GM23248 (cell line): ENCODE measurements at regions not wholly inside any gene's neighbourhood (a gene's known extent, or its start where the extent isn't known, plus 50 kb on each side); places are given as distances from the start of the nearest gene placed in this dataset.

Source experiments
- DNase-seq: peaks from one replicate; pipeline ENCODE4 v3.0.0-alpha.2; 2015
- H2AFZ ChIP-seq: fragments of 200-600 bp; sonication (generic); 2 replicates; pipeline ENCODE4 v1.6.1; 2016; ENCODE audit warnings: antibody characterized with exemption
- H3F3A ChIP-seq: fragments of 200-600 bp; sonication (generic); 2 replicates; pipeline ENCODE4 v1.6.1; 2016; ENCODE audit warnings: mild to moderate bottlenecking, antibody characterized with exemption, mixed run types; ENCODE audit not compliant: insufficient read depth
- H3K27ac ChIP-seq: fragments of 200-600 bp; sonication (generic); 2 replicates; pipeline ENCODE4 v1.5.1; 2016; ENCODE audit warnings: mild to moderate bottlenecking
- H3K27me3 ChIP-seq: fragments of 200-600 bp; sonication (generic); replicated peaks from 2 replicates; pipeline ENCODE4 v1.6.1; 2016; ENCODE audit warnings: mild to moderate bottlenecking; ENCODE audit not compliant: insufficient read depth
- H3K36me3 ChIP-seq: fragments of 200-600 bp; sonication (generic); 2 replicates; pipeline ENCODE4 v1.6.1; 2016; ENCODE audit warnings: low read depth, mild to moderate bottlenecking
- H3K4me1 ChIP-seq: fragments of 200-600 bp; sonication (generic); 2 replicates; pipeline ENCODE4 v1.6.1; 2016; ENCODE audit warnings: mild to moderate bottlenecking; ENCODE audit not compliant: insufficient read depth
- H3K4me2 ChIP-seq: fragments of 200-600 bp; sonication (generic); one replicate; pipeline ENCODE4 v1.6.1; 2016; ENCODE audit warnings: mild to moderate bottlenecking; ENCODE audit not compliant: unreplicated experiment
- H3K4me3 ChIP-seq: fragments of 200-600 bp; sonication (generic); 2 replicates; pipeline ENCODE4 v1.5.1; 2016; ENCODE audit warnings: mild to moderate bottlenecking
- H3K79me2 ChIP-seq: fragments of 200-600 bp; sonication (generic); 2 replicates; pipeline ENCODE4 v1.6.1; 2016; ENCODE audit warnings: mild to moderate bottlenecking; ENCODE audit not compliant: insufficient read depth
- H3K9ac ChIP-seq: fragments of 200-600 bp; sonication (generic); 2 replicates; pipeline ENCODE4 v1.6.1; 2016; ENCODE audit warnings: mild to moderate bottlenecking
- H3K9me2 ChIP-seq: fragments of 200-600 bp; sonication (generic); 2 replicates; pipeline ENCODE4 v1.6.1; 2016; ENCODE audit warnings: mixed run types, mild to moderate bottlenecking, moderate library complexity; ENCODE audit not compliant: insufficient read depth
- H3K9me3 ChIP-seq: fragments of 200-600 bp; sonication (generic); one replicate; pipeline ENCODE4 v1.6.1; 2017; ENCODE audit warnings: low read depth
- H4K20me1 ChIP-seq: fragments of 200-600 bp; sonication (generic); 2 replicates; pipeline ENCODE4 v1.6.0; 2016; ENCODE audit not compliant: insufficient read depth
- EZH2 ChIP-seq: fragments of 200-600 bp; sonication (generic); IDR thresholded peaks from 2 replicates; pipeline ENCODE4 v1.6.1; 2018; ENCODE audit warnings: antibody characterized with exemption, mild to moderate bottlenecking; ENCODE audit not compliant: insufficient read depth, poor library complexity, severe bottlenecking
- EZH2phosphoT487 ChIP-seq: fragments of 200-600 bp; sonication (generic); IDR thresholded peaks from 2 replicates; pipeline ENCODE4 v1.6.1; 2018; ENCODE audit warnings: antibody characterized with exemption, moderate library complexity, mild to moderate bottlenecking, low read depth; ENCODE audit not compliant: insufficient read depth
- WGBS, 2 experiments: methylation state at CpG; one replicate each; pipeline ENCODE4 v1.1.6; 2015 to 2017; ENCODE audit warnings: low lambda C conversion rate in 2 of 2, low coverage in 1 of 2; ENCODE audit errors: missing lambda C conversion rate in 2 of 2; 5-methylcytosine and 5-hydroxymethylcytosine counted together
- in situ Hi-C: fragments of 300-500 bp; cut with MboI; formaldehyde crosslinking; loops from 2 replicates; pipeline ENCODE4 v1.15.0; 2020

GRCh38 chr1:116243333-116244054, 129.6 kb upstream of the ATP1A1 start:
- Histone ChIP-seq H3K27me3 (no peaks in the 10 kb centered on the region; the same call in 1 of the 2 replicates), H3K9ac (no peak overlapping the region), H3K4me1 (no peaks in the 10 kb centered on the region), H3K9me2 (no peaks in the 10 kb centered on the region), H3K9me3 (no peaks in the 10 kb centered on the region), H3K36me3 (no peaks in the 10 kb centered on the region), H2AFZ (no peak overlapping the region), H4K20me1 (no peaks in the 10 kb centered on the region), H3K4me3 (no peak overlapping the region), H3K27ac (no peak overlapping the region), H3F3A (no peaks in the 10 kb centered on the region), H3K79me2 (no peaks in the 10 kb centered on the region), H3K4me2 (no peak overlapping the region)
- no peak for DNase-seq
- TF ChIP-seq EZH2phosphoT487: no peak
- no peak for TF ChIP-seq EZH2
- 43 to 44% methylated on average over 7 of the region's 7 CpGs for WGBS, 2 experiments
- in situ Hi-C loops: no loop called here

- Histone ChIP-seq H3K4me2 (no peak overlapping the region), H3K4me1 (no peaks in the 10 kb centered on the region), H3K36me3 (no peaks in the 10 kb centered on the region), H3K9me3 (no peaks in the 10 kb centered on the region), H4K20me1 (no peaks in the 10 kb centered on the region), H3K9me2 (no peaks in the 10 kb centered on the region), H3K79me2 (no peaks in the 10 kb centered on the region), H3K27me3 (no peaks in the 10 kb centered on the region; the same call in 1 of the 2 replicates), H3K27ac (no peak overlapping the region), H3F3A (no peaks in the 10 kb centered on the region), H3K4me3 (no peak overlapping the region), H2AFZ (no peak overlapping the region), H3K9ac (no peak overlapping the region)
- DNase-seq: no peak
- in situ Hi-C loops: no loop called here
- no peak for TF ChIP-seq EZH2
- no peak for TF ChIP-seq EZH2phosphoT487
- WGBS, 2 experiments: 38 to 53% methylated on average over 3 of the region's 3 CpGs
Measured at GRCh38 chr1:116246174-116246573, 126.9 kb upstream of the ATP1A1 start.

- H3K36me3 ChIP-seq: no peaks in the 10 kb centered on the region
- no peaks in the 10 kb centered on the region for H3K9me2 ChIP-seq
- H3K27ac ChIP-seq: no peak overlapping the region
- no peak overlapping the region for H3K9ac ChIP-seq
- no peaks in the 10 kb centered on the region for H4K20me1 ChIP-seq
- no peak overlapping the region for H3K4me3 ChIP-seq
- no peaks in the 10 kb centered on the region for H3K9me3 ChIP-seq
- no peaks in the 10 kb centered on the region for H3K79me2 ChIP-seq
- WGBS, 2 experiments: 6 to 8% methylated on average over 1 of the region's 1 CpG
- H3F3A ChIP-seq: no peaks in the 10 kb centered on the region
- TF ChIP-seq EZH2phosphoT487 (no peak), EZH2 (no peak)
- in situ Hi-C loops: no loop called here
- H2AFZ ChIP-seq: no peak overlapping the region
- H3K4me2 ChIP-seq: no peak overlapping the region
- no peaks in the 10 kb centered on the region for H3K4me1 ChIP-seq
- no peak for DNase-seq
- H3K27me3 ChIP-seq: peaks cover 3% of the 10 kb centered on the region; the same call in 1 of the 2 replicates
Measured at GRCh38 chr1:116252271-116252670, 120.8 kb upstream of the ATP1A1 start.

GRCh38 chr1:116252785-116253184, 120.3 kb upstream of the ATP1A1 start:
- Histone ChIP-seq H3K4me3 (no peak overlapping the region), H3K4me2 (no peak overlapping the region), H3K9ac (no peak overlapping the region), H3K36me3 (no peaks in the 10 kb centered on the region), H3K27ac (no peak overlapping the region), H3F3A (no peaks in the 10 kb centered on the region), H4K20me1 (no peaks in the 10 kb centered on the region), H3K9me3 (no peaks in the 10 kb centered on the region), H2AFZ (no peak overlapping the region), H3K27me3 (peaks cover 3% of the 10 kb centered on the region; the same call in 1 of the 2 replicates), H3K4me1 (no peaks in the 10 kb centered on the region), H3K79me2 (no peaks in the 10 kb centered on the region), H3K9me2 (no peaks in the 10 kb centered on the region)
- no peak for DNase-seq
- in situ Hi-C loops: no loop called here
- no peak for TF ChIP-seq EZH2
- no peak for TF ChIP-seq EZH2phosphoT487
